HUES6 (cell line): ENCODE measurements at regions not wholly inside any gene's neighbourhood (a gene's known extent, or its start where the extent isn't known, plus 50 kb on each side); places are given as distances from the start of the nearest gene placed in this dataset.

Source experiments
- H3K27ac ChIP-seq: 2 replicates; pipeline ENCODE4 v1.7.0; 2013; ENCODE audit warnings: low read depth, mild to moderate bottlenecking, low read length, inconsistent platforms
- H3K27me3 ChIP-seq: 2 replicates; pipeline ENCODE4 v1.6.1; 2013; ENCODE audit warnings: low read length; ENCODE audit not compliant: control insufficient read depth, insufficient read depth
- H3K36me3 ChIP-seq: 2 replicates; pipeline ENCODE4 v1.6.1; 2013; ENCODE audit warnings: low read length; ENCODE audit not compliant: control insufficient read depth, insufficient read depth
- H3K4me1 ChIP-seq: 2 replicates; pipeline ENCODE4 v1.6.1; 2013; ENCODE audit warnings: low read length; ENCODE audit not compliant: control insufficient read depth, insufficient read depth
- H3K4me3 ChIP-seq: 2 replicates; pipeline ENCODE4 v1.5.1; 2013; ENCODE audit warnings: low read depth, low read length
- H3K9ac ChIP-seq: one replicate; pipeline ENCODE4 v1.6.1; 2013; ENCODE audit warnings: mild to moderate bottlenecking, low read length
- H3K9me3 ChIP-seq: 2 replicates; pipeline ENCODE4 v1.6.1; 2013; ENCODE audit warnings: low read depth, low read length; ENCODE audit not compliant: control insufficient read depth, insufficient read depth

- H3K27ac ChIP-seq = no peak overlapping the region
- no peaks in the 10 kb centered on the region for H3K9me3 ChIP-seq
- no peak overlapping the region for H3K9ac ChIP-seq
- H3K4me1 ChIP-seq = peaks cover 6% of the 10 kb centered on the region; the same call in 1 of the 2 replicates
- no peak overlapping the region for H3K4me3 ChIP-seq
- H3K27me3 ChIP-seq = no peaks in the 10 kb centered on the region
- H3K36me3 ChIP-seq = no peaks in the 10 kb centered on the region
Observed at GRCh38 chr20:40512994-40513393, 176.0 kb downstream of the MAFB start.

DNA sequence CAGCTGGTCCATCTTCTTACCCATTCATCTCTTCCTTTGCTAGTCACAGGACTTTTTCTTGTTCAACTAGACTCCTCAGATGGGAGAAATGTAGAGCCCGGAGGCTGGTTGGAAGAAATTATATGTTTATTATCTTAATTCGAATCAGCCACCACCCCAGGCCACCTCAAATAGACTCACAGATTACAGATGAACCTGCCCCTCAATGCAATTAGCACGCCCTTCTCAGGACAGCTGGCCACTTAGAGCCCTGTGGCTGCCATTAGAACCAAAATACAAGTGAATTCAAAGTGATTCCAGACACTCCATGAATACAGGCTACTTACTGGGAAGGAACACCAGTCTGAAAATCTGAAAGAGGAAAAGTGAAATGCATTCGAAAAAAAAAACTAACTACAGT is 176.4 kb downstream of the MAFB start:
- peaks cover 6% of the 10 kb centered on the region; the same call in 1 of the 2 replicates for H3K4me1 ChIP-seq
- H3K27ac ChIP-seq = no peak overlapping the region
- no peaks in the 10 kb centered on the region for H3K9me3 ChIP-seq
- no peak overlapping the region for H3K4me3 ChIP-seq
- no peaks in the 10 kb centered on the region for H3K27me3 ChIP-seq
- H3K9ac ChIP-seq = no peak overlapping the region
- H3K36me3 ChIP-seq = no peaks in the 10 kb centered on the region

DNA sequence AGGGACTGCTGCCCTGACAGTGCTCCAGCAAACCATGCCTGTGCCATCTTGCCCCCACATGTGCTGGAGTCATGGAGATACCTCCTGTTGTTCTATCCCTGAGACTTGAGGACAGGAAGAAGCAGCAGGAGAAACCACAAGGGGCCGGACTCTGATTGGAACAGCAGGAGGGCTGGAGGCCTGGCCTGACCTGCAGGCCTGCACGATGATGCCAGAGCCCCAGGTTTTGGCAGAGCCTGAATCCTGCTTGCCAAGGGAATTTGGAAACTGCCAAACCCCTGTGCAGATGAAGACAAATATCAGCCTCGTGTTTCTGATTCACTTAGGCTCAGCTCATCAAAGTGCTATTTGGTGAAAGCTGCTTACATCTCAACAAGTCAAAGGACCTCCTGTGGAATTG is 177.6 kb downstream of the MAFB start:
- no peaks in the 10 kb centered on the region for H3K36me3 ChIP-seq
- no peak overlapping the region for H3K4me3 ChIP-seq
- peaks cover 6% of the 10 kb centered on the region; the same call in 1 of the 2 replicates for H3K4me1 ChIP-seq
- H3K9ac ChIP-seq = no peak overlapping the region
- H3K9me3 ChIP-seq = no peaks in the 10 kb centered on the region
- no peak overlapping the region for H3K27ac ChIP-seq
- H3K27me3 ChIP-seq = no peaks in the 10 kb centered on the region

DNA sequence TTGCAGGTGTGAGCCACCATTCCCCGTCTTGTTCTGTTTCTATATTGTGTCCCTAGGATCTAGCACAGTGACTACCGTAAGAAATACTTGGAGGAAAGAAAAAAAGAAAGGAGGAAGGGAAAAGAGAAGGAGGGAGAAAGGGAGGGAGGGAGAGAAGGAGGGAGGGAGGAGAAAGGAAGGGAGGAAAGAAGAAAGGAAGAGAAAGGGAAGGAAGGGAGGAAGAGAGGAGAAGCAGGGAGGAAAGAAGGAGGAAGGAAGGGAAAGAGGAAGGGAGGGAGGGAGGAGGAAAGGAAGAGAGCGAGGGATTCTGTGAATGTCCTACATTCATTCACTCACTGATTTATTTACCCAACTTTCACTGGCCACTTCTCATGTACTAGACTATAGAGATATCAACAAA is 178.4 kb downstream of the MAFB start:
- Histone ChIP-seq H3K36me3 (no peaks in the 10 kb centered on the region), H3K27ac (no peak overlapping the region), H3K4me1 (peaks cover 6% of the 10 kb centered on the region; the same call in 1 of the 2 replicates), H3K27me3 (no peaks in the 10 kb centered on the region), H3K9me3 (no peaks in the 10 kb centered on the region), H3K9ac (no peak overlapping the region), H3K4me3 (no peak overlapping the region)

- Histone ChIP-seq H3K27ac (no peak overlapping the region), H3K9ac (no peak overlapping the region), H3K9me3 (no peaks in the 10 kb centered on the region), H3K36me3 (no peaks in the 10 kb centered on the region), H3K4me1 (peaks cover 6% of the 10 kb centered on the region; the same call in 1 of the 2 replicates), H3K27me3 (no peaks in the 10 kb centered on the region), H3K4me3 (no peak overlapping the region)
Observed at GRCh38 chr20:40508821-40509220, 180.2 kb downstream of the MAFB start.

DNA sequence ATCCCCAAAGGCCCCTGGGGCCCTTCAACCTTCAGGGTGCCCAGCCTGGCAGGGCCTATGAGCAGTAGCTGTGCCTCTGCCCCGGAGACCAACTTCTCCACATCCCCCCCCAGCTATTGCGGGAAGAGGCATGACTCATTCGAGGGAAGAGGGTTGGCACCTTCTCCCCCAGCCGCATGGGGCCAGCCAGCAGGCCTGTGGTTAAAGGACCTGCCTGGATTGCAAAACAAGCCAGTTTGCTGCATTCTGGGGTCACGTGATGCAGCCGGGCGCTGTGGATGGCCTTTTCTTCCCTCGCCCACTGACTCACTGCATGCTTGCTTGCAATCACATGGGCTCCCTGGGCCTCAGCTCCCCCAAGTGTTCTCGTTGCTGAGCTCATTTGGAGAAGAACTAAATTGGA is 182.5 kb downstream of the MAFB start:
- H3K9ac ChIP-seq = no peak overlapping the region

DNA sequence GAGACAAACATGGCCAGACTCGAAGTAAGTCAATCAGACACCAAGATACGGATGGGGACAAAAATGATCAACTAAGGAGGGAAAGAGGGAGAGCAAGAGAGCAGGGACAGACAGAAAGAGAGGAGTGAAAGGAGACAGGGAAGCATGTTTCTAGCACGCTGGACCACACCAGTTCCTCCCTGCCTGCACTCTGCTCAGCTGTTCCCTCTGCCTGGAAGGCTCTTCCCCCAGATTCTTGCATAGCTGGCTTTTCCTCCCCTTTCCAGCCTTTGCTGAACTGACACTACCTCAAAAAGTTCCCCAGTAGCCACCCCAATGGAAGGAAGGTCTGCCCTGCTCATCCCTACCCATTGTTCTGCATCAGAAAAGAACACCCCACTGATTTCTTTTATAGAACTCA is 185.9 kb downstream of the MAFB start:
- Histone ChIP-seq H3K27me3 (no peaks in the 10 kb centered on the region), H3K9me3 (no peaks in the 10 kb centered on the region), H3K4me1 (peaks cover 4% of the 10 kb centered on the region; the same call in 1 of the 2 replicates), H3K36me3 (no peaks in the 10 kb centered on the region), H3K4me3 (no peak overlapping the region), H3K9ac (no peak overlapping the region), H3K27ac (no peak overlapping the region)

More for the DNA sequence above, 182.5 kb downstream of the MAFB start:
- Histone ChIP-seq H3K4me3 (no peak overlapping the region), H3K27ac (no peak overlapping the region), H3K27me3 (no peaks in the 10 kb centered on the region), H3K4me1 (peaks cover 11% of the 10 kb centered on the region; the same call in 1 of the 2 replicates), H3K36me3 (no peaks in the 10 kb centered on the region), H3K9me3 (no peaks in the 10 kb centered on the region)

DNA sequence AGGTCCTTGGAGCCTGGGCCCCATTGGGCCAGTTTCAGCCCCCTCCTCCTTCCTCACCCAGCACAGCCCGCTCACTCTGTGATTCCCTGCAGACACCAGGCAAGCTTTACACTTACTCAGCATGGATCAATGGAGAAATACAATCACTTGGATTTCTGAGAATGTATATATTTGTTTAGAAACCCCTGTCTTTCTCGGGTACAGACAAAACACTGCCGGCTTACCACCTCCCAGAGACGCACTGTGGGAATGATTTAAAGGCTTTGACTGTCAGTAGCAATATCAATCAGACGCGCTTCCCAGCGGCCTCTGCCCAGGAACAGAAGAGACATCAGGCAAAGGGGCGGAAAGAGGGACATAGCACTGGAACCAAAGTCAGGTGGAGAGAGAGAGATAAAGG is 186.5 kb downstream of the MAFB start:
- Histone ChIP-seq H3K9me3 (no peaks in the 10 kb centered on the region), H3K27ac (no peak overlapping the region), H3K27me3 (no peaks in the 10 kb centered on the region), H3K4me3 (no peak overlapping the region), H3K9ac (no peak overlapping the region), H3K4me1 (peaks cover 4% of the 10 kb centered on the region; the same call in 1 of the 2 replicates), H3K36me3 (no peaks in the 10 kb centered on the region)

DNA sequence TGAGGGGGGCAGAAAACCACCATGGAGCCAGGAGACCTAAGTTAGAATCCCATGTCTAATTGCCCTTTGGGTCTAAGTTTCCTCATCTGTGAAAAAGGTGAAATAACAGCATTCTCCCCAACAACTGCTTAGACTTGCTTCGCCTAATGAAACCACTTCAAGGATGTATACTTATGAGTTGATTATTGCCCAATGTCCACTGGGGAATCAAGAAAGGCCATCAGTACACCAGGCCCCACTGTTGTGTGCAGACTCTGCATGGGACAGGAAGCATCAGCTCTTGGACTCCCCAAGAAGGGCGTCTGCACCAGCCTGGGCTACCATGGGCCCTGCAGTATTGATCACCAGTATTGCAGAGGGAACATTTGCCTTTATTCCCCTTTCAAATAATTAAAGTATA is 189.6 kb downstream of the MAFB start:
- H3K27me3 ChIP-seq = no peaks in the 10 kb centered on the region
- no peak overlapping the region for H3K27ac ChIP-seq
- H3K36me3 ChIP-seq = no peaks in the 10 kb centered on the region
- H3K9me3 ChIP-seq = no peaks in the 10 kb centered on the region
- H3K4me3 ChIP-seq = no peak overlapping the region
- peaks cover 4% of the 10 kb centered on the region; the same call in 1 of the 2 replicates for H3K4me1 ChIP-seq
- no peak overlapping the region for H3K9ac ChIP-seq

- Histone ChIP-seq H3K27me3 (no peaks in the 10 kb centered on the region), H3K4me1 (peaks cover 2% of the 10 kb centered on the region; the same call in 1 of the 2 replicates), H3K9me3 (no peaks in the 10 kb centered on the region), H3K9ac (no peak overlapping the region), H3K4me3 (no peak overlapping the region), H3K36me3 (no peaks in the 10 kb centered on the region), H3K27ac (no peak overlapping the region)
Observed at GRCh38 chr20:40497899-40498691, 190.9 kb downstream of the MAFB start.

GRCh38 chr20:40495956-40496355 is 193.1 kb downstream of the MAFB start:
- H3K9me3 ChIP-seq = no peaks in the 10 kb centered on the region
- no peak overlapping the region for H3K9ac ChIP-seq
- H3K4me1 ChIP-seq = no peaks in the 10 kb centered on the region
- H3K36me3 ChIP-seq = no peaks in the 10 kb centered on the region
- no peak overlapping the region for H3K4me3 ChIP-seq
- H3K27me3 ChIP-seq = no peaks in the 10 kb centered on the region
- H3K27ac ChIP-seq = no peak overlapping the region
